ENCODE measurements at regions not wholly inside any gene's neighbourhood (a gene's known extent, or its start where the extent isn't known, plus 50 kb on each side); places are given as distances from the start of the nearest gene placed in this dataset.

DNA sequence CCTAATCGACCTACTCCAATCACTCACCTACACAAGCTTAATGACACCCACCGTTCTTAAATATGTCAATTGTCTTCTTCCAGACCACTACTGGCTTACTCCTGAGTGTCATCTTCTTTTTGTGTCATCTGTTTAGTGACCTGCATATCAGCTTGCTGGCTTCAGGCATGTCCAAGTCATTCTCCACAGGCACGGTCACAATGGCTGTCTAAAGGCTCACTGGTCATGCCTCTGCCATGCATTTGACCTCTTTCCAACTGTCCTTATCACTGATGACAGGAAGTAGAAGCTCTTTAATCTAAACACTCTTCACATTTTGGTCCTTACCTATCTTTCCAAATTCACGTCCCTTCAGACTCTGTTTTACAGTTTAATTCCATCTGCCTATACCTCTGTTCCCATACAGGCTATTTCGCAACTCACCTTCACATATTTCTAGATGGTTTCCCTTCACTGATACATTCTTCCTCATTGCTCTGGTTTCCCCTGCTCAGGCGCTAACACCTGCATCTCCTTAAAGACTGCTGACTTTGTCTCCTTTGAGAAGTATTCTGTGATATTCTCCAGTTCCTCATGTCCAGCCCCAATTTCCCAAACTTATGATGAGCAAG, 217.5 kb downstream of the TRIB2 start:
- TF ChIP-seq, protein P1, sequence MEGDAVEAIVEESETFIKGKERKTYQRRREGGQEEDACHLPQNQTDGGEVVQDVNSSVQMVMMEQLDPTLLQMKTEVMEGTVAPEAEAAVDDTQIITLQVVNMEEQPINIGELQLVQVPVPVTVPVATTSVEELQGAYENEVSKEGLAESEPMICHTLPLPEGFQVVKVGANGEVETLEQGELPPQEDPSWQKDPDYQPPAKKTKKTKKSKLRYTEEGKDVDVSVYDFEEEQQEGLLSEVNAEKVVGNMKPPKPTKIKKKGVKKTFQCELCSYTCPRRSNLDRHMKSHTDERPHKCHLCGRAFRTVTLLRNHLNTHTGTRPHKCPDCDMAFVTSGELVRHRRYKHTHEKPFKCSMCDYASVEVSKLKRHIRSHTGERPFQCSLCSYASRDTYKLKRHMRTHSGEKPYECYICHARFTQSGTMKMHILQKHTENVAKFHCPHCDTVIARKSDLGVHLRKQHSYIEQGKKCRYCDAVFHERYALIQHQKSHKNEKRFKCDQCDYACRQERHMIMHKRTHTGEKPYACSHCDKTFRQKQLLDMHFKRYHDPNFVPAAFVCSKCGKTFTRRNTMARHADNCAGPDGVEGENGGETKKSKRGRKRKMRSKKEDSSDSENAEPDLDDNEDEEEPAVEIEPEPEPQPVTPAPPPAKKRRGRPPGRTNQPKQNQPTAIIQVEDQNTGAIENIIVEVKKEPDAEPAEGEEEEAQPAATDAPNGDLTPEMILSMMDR (IDR thresholded peaks at IDR 0.05) = no peak
- no peak for TF ChIP-seq POLR2A (IDR thresholded peaks at IDR 0.05)
- Histone ChIP-seq H3K27ac (no peak overlapping the region), H3K27me3 (no peaks in the 10 kb centered on the region), H3K9me3 (no peaks in the 10 kb centered on the region), H3K4me3 (no peak overlapping the region), H3K36me3 (no peaks in the 10 kb centered on the region), H3K4me1 (peaks cover 0 to under 1% (median 0%) of the 10 kb centered on the region in 4 donors)
- no peak for DNase-seq

DNA sequence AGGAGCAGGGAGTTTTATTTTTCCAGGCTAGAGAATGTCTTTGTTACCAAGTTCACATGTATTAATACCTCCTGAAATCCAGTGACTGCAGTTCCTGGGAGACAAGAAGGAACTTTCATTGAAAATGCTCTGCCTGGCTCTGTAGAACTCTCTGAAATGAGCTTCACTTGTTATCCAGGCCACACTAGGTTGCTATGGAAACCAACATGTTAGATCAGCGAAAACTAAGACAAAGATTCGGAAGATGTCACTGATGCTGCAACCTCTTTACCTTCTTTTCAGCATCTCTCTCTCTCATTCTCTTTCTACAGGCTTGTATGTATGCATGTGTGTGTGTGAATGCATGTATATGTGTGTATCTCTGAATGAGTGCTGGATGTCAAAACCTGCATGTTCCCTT, 218.5 kb downstream of the TRIB2 start:
- Histone ChIP-seq H3K4me3 (no peak overlapping the region), H3K27ac (no peak overlapping the region), H3K27me3 (no peaks in the 10 kb centered on the region), H3K9me3 (no peaks in the 10 kb centered on the region), H3K36me3 (no peaks in the 10 kb centered on the region), H3K4me1 (no peaks in the 10 kb centered on the region)
- no peak for DNase-seq
- TF ChIP-seq POLR2A (IDR thresholded peaks at IDR 0.05) = no peak
- TF ChIP-seq, protein P1 (IDR thresholded peaks at IDR 0.05) = no peak

DNA sequence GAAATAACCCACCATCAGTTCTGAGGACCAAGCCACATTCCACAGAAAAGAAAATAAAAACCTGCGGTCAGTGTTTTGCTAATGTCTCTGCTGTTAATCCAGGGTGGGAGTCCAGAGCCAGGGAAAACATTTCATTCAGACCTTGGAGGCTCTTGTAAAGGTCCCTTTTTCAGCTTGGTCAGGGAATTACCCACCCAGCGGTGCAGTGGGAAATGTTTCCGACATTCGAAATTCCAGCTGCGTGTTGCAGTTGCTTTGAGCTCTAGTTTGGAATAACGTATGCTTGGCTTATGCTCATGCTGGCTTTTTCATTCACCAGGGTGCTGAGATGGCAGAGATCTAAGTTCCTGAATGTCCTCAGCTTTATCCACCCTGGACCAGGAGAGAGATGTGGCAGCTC, 219.1 kb downstream of the TRIB2 start:
- Histone ChIP-seq H3K27me3 (no peaks in the 10 kb centered on the region), H3K27ac (no peak overlapping the region), H3K9me3 (no peaks in the 10 kb centered on the region), H3K4me3 (no peak overlapping the region), H3K36me3 (no peaks in the 10 kb centered on the region), H3K4me1 (no peaks in the 10 kb centered on the region)
- DNase-seq = no peak
- TF ChIP-seq, protein P1 (IDR thresholded peaks at IDR 0.05) = no peak
- TF ChIP-seq POLR2A (IDR thresholded peaks at IDR 0.05) = no peak

DNA sequence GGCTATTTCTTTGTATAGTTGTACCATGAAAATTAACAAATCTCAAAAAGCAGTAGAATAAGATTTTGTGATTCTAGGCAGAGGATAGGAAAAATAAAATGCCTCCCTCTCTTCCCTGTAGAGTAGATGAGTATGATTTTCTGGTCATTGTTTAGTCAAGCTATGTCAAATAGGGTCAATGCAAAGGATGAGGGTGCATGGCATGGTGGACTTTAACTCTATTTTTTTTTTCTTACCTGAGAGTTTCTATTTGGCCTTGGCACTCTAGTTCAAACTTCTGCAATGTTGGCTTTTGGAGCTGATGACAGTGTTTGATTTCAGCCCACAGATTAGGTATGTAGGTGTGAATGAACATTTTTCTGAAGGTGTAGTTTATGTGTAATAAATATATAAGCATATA, 224.5 kb downstream of the TRIB2 start:
- no peaks in the 10 kb centered on the region for H3K27me3 ChIP-seq
- TF ChIP-seq, protein P1 (IDR thresholded peaks at IDR 0.05) = no peak
- no peak for TF ChIP-seq POLR2A (IDR thresholded peaks at IDR 0.05)
- H3K4me1 ChIP-seq = no peaks in the 10 kb centered on the region
- H3K9me3 ChIP-seq = no peaks in the 10 kb centered on the region
- no peak overlapping the region for H3K4me3 ChIP-seq
- no peak overlapping the region for H3K27ac ChIP-seq
- DNase-seq = no peak
- H3K36me3 ChIP-seq = no peaks in the 10 kb centered on the region

DNA sequence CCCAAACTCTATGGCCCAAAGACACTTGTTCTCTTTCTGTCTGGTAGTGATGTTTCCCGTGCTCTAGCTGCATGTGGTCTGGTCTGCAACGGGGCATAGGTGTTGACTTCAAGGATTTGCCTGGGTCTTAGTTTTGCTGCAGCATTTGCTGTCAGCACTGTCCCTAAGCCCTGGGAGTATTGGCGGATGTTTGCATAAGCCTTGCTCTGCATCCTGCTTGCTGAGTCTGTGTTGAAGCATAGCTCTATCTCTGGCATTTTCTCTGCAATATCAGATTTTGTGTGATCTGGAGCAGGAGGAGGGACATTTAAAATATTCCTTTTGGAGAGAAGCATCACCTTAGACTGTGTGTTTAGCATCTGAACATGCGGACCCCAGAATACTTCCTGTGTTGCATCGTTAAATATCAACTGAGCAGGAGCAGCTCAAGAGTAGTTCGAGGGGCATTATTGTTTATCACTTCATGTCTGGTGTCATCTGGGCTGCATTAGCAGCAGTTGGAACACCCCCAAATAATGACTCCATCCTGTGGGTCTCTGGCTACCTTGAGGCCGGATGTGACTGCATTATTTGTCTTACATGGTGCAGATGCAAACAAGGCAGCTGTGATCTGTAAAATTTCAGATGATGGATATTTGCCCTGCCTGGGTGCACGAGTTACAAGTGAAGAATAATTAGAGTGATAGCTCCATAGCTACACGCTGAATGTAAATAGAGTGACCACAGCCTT, 231.7 kb downstream of the TRIB2 start:
- no peaks in the 10 kb centered on the region for H3K27me3 ChIP-seq
- no peak for DNase-seq
- H3K4me1 ChIP-seq = no peaks in the 10 kb centered on the region
- H3K27ac ChIP-seq = peak overlapping the region in 1 of 4 donors; percentile 39
- no peaks in the 10 kb centered on the region for H3K36me3 ChIP-seq
- no peak overlapping the region for H3K4me3 ChIP-seq
- no peaks in the 10 kb centered on the region for H3K9me3 ChIP-seq
- TF ChIP-seq, protein P1 (IDR thresholded peaks at IDR 0.05) = no peak
- no peak for TF ChIP-seq POLR2A (IDR thresholded peaks at IDR 0.05)

Measured in Peyer's patch (tissue), 4 donors.